GM18861 (cell line): ENCODE measurements at regions not wholly inside any gene's neighbourhood (a gene's known extent, or its start where the extent isn't known, plus 50 kb on each side); places are given as distances from the start of the nearest gene placed in this dataset.
"Not testable (repeated sequence)": the region's sequence is repeated elsewhere in the genome, so short reads cannot be mapped to it uniquely, and the experiment has no call there.

ENCODE experiments used
- ATAC-seq: cut with Tn5 transposase; IDR thresholded peaks from one replicate; pipeline ENCODE4 v1.9.1; 2021; ENCODE audit not compliant: unreplicated experiment

DNA sequence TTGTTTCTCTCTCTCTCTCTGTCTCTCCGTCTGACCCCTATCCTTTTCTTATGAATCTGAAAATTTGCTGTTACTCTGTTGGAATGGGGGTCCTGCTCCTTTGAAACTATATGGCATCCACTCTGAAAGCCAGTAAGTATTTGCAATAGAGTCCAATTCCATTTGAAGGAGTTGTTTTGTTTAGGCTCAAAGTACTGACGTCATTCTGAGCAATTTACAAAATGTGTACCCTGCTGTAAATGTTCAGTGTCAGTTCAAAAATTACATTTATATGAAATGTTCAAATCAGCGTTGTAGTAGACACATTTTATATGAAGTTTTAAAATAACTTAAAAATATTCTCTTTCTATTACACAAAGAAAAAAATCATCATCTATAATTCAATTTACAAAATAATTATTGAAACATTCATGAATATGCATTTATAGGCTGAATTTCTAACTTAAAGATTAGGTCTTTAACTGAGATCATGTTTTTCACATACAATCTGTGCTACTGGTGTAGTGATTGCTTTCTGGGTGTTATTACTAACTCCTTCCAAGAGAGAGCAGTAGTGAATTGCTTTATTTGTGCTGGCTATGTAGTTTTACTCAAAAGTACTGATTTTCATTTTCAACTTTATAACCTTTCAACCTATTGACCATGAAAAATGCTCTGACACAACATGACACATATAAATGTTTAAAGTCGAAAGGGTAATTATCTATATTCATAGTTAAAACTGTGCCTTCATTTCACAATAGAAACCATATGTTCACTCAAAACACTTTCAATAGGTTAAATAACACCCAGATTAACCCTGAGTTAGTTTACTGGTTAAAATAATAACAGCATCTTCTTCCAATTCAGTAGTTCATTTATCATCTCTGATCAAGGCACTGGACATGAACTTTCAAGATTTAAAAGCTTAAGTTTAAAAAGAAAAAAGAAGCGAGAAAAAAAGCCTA is 253.1 kb upstream of the ADGRL4 start:
- ATAC-seq, result peak; percentile 78

DNA sequence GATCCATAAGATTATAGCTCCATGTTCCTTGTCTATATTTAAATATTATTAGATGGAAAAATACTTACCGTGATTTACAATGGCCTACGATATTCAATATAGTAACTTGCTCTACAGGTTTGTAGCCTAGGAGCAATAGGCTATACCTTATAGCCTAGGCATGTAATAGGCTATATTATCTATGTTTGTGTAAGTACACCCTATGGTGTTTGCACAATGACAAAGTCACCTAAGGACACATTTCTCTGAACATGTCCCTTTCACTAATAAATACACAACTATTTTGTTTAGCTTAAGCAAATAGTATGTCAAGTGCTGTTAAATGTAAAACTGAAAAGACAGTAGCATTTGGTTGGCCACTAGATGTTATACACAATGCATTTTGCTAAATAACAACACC is 248.9 kb upstream of the ADGRL4 start:
- no peak for ATAC-seq

GRCh38 chr1:79252598-79252997 is 246.1 kb upstream of the ADGRL4 start:
- ATAC-seq, result no peak

DNA sequence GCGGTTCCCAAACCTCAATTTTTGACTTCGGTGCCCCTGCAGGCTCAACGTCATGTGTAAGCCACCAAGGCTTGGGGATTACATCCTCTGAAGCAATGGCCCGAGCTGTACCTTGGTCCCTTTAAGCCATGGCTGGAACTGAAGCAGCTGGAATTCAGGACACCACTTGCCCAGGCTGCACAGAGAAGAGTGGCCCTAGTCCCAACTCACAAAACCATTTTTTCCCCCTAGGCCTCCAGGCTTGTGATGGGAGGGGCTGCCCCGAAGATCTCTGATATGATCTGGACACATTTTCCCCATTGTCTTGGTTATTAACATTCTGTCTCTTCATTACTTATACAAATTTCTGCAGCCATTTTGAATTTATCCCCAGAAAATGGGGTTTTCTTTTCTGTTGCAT is 233.3 kb upstream of the ADGRL4 start:
- ATAC-seq, result no peak

DNA sequence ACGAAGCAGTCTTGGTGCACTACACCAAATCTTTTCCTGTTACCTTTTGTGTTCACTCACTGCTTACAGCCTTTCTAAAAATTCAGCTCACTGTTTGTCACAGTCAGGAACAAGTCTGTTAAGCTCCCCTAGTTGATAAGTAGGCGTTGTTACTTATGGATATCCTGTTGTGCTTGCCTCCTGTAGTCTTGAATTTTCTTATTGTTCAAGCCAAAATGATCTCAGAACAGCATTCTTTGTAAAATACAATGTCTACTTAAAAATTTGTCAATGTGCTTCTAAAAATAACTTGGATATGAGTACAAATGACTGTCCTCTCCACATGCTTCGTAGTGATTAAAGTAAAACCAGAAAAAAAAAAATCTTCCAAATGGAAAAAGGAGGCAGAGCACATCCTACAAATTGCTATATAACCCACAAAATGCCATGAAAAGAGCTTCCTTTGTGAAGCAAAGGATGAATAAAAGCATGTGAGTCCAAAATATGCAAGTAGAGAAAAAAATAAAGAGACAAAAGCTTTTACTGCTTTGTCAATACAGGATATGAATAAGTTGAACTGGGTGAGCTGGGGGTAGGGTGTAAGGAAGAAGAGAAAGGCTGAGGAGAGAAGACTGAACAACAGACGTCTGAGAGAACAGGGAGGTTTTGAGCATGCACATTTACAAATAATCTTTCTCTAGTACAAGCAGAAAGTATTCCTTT is 228.9 kb upstream of the ADGRL4 start:
- ATAC-seq, result no peak

GRCh38 chr1:79232818-79233217 is 226.3 kb upstream of the ADGRL4 start:
- no peak for ATAC-seq

GRCh38 chr1:79230751-79231150 is 224.2 kb upstream of the ADGRL4 start:
- ATAC-seq, result not testable (repeated sequence)

DNA sequence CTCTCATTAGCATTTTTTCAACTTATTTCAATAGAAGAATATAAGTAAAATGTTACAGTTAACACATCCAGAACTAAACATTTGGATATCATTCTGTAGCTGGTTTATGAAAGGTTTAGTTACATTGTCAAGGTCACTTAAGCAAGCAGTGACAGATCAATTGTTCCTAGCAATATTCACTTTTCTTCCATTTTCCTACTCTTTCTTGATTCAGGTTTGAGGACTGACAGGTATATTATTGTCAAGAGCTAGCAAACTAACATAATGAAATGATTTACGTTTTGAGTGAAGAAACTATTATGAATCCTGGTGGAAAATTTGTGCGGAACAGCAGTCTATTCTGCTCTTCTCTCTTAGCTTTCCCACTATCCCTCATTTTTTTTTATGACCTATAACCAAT is 220.4 kb upstream of the ADGRL4 start:
- ATAC-seq, result no peak

DNA sequence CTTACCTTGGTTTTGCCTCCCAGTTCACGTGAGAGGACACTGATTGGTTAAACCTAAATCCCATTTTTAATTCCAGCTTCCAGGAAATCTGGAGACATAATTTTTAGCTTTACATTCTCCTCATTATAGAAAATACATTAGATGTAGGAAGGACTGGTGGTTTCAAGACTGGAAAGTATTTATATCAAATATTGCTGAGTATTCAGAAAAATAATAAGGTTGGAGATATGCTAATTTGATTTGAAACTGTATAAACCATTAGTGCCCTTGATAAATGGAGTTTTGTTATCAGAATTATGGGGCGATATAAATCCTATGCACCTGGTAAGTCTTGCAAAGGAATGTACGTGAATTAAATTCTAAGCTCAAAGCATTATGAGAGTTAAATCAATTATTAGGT is 218.0 kb upstream of the ADGRL4 start:
- no peak for ATAC-seq

- no peak for ATAC-seq
Measured at GRCh38 chr1:79220509-79220908, 214.0 kb upstream of the ADGRL4 start.

- no peak for ATAC-seq
Measured at GRCh38 chr1:79215311-79215710, 208.8 kb upstream of the ADGRL4 start.

- no peak for ATAC-seq
Measured at GRCh38 chr1:79207786-79208185, 201.3 kb upstream of the ADGRL4 start.

GRCh38 chr1:79207331-79207730 is 200.8 kb upstream of the ADGRL4 start:
- no peak for ATAC-seq

GRCh38 chr1:79204779-79205479 is 198.4 kb upstream of the ADGRL4 start:
- ATAC-seq, result no peak

GRCh38 chr1:79198832-79199231 is 192.3 kb upstream of the ADGRL4 start:
- no peak for ATAC-seq

- ATAC-seq, result no peak
Measured at GRCh38 chr1:79197421-79197820, 190.9 kb upstream of the ADGRL4 start.

- ATAC-seq, result no peak
Measured at GRCh38 chr1:79196211-79196610, 189.7 kb upstream of the ADGRL4 start.

GRCh38 chr1:79193211-79194079 is 186.9 kb upstream of the ADGRL4 start:
- ATAC-seq, result peak; percentile 36

- ATAC-seq, result peak; percentile 68
Measured at GRCh38 chr1:79190074-79190473, 183.5 kb upstream of the ADGRL4 start.

- ATAC-seq, result no peak
Measured at GRCh38 chr1:79188337-79188736, 181.8 kb upstream of the ADGRL4 start.

DNA sequence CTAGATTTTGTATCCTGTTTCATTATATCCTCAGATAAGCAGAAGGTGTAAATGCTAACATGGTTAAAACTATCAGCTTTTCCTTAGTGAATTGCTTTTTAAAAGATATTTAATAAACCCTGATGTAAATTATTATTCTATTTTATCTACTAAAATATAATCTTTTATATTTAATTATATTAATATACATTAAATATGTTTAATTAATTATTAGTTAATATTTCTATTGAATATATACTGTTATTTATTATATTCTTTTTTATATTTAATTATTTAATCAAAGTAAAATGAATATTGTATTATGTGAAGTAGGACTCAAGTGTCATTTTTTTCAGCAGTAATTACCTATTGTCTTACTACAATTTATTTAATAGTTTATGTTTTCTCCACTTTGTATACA is 179.7 kb upstream of the ADGRL4 start:
- no peak for ATAC-seq
